Epithelial cell of esophagus (primary cell): ENCODE measurements at regions not wholly inside any gene's neighbourhood (a gene's known extent, or its start where the extent isn't known, plus 50 kb on each side); places are given as distances from the start of the nearest gene placed in this dataset.

Experiments used
- DNase-seq: peaks from one replicate; pipeline ENCODE4 v3.0.0; 2010; ENCODE audit warnings: low read depth
- H3K4me3 ChIP-seq: 2 replicates; pipeline ENCODE4 v1.5.1; 2011; ENCODE audit warnings: mild to moderate bottlenecking, low read length, control low read depth
- TF ChIP-seq, protein P1 (sequence below): IDR thresholded peaks from 2 replicates; pipeline ENCODE4 v1.5.1; 2011; ENCODE audit warnings: low read depth, mild to moderate bottlenecking, low read length, control low read depth, inconsistent platforms; ENCODE audit not compliant: insufficient read depth; ENCODE audit errors: missing control alignments

GRCh38 chr15:47824147-47824546, 106.8 kb downstream of the SEMA6D start:
- TF ChIP-seq, protein P1, sequence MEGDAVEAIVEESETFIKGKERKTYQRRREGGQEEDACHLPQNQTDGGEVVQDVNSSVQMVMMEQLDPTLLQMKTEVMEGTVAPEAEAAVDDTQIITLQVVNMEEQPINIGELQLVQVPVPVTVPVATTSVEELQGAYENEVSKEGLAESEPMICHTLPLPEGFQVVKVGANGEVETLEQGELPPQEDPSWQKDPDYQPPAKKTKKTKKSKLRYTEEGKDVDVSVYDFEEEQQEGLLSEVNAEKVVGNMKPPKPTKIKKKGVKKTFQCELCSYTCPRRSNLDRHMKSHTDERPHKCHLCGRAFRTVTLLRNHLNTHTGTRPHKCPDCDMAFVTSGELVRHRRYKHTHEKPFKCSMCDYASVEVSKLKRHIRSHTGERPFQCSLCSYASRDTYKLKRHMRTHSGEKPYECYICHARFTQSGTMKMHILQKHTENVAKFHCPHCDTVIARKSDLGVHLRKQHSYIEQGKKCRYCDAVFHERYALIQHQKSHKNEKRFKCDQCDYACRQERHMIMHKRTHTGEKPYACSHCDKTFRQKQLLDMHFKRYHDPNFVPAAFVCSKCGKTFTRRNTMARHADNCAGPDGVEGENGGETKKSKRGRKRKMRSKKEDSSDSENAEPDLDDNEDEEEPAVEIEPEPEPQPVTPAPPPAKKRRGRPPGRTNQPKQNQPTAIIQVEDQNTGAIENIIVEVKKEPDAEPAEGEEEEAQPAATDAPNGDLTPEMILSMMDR: peak; percentile 15
- H3K4me3 ChIP-seq: no peak overlapping the region
- DNase-seq: peak; percentile 90

GRCh38 chr15:47829667-47830066, 112.4 kb downstream of the SEMA6D start:
- no peak overlapping the region for H3K4me3 ChIP-seq
- DNase-seq: no peak
- TF ChIP-seq, protein P1: no peak

- peak; percentile 56 for DNase-seq
- TF ChIP-seq, protein P1: no peak
- H3K4me3 ChIP-seq: no peak overlapping the region
Measured at GRCh38 chr15:47834093-47834492, 116.8 kb downstream of the SEMA6D start.

GRCh38 chr15:47839233-47839825, 122.0 kb downstream of the SEMA6D start:
- DNase-seq: no peak
- no peak overlapping the region for H3K4me3 ChIP-seq
- TF ChIP-seq, protein P1: no peak

DNA sequence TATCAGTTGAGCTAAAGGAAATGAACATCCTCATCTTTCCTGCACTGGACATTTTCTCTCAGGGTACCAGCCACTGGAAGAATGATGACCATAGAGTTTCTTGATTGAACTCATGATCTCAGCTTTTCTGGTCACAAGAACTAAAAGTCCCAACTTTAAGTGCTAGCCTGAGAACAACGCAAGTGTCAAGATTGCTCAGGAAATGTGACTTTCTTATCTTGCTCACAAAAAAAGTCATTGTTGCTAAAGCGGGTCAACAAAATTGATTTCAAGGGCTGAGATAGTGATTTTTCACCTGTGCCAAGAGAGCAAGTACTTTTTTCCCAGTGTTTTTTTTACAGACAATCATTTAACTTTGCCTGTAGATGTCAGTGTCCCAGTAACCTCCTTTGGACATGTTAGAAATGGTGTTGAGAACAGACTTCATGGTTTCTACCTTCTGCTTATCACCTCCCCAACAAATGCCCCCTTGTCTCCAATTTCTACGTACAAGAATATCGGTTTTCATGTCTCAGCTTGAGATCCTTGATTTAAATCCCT, 125.9 kb downstream of the SEMA6D start:
- no peak overlapping the region for H3K4me3 ChIP-seq
- TF ChIP-seq, protein P1: no peak
- DNase-seq: no peak

DNA sequence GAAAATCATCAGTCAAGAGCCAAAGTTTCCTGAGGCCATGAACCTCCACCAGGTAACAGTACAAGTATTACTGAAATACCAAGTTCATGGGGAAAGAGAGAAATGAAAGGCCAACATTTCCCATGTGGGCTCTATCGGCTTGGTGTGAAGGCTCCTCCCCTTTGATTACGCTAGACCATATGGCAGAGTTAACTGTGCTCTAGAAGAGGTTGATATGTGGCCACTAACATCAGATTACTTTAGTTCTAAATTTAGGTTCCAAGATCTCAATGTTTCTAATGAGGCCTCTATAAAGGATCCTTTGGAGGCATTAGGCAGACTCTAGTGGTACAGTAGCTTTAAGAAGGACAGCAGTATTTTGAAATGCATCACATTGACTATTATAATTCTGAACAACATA, 127.1 kb downstream of the SEMA6D start:
- no peak for DNase-seq
- H3K4me3 ChIP-seq: no peak overlapping the region
- TF ChIP-seq, protein P1: no peak
